ENCODE measurements at regions not wholly inside any gene's neighbourhood (a gene's known extent, or its start where the extent isn't known, plus 50 kb on each side); places are given as distances from the start of the nearest gene placed in this dataset.

- no peaks in the 10 kb centered on the region for H3K4me1 ChIP-seq
- TF ChIP-seq CTCF (IDR thresholded peaks at IDR 0.05): no peak
- no peaks in the 10 kb centered on the region for H3K9me3 ChIP-seq
- no peak for ATAC-seq (ENCODE audit: low FRiP score in 2 of 2)
- no peaks in the 10 kb centered on the region for H3K36me3 ChIP-seq
- no peak overlapping the region for H3K27ac ChIP-seq
- DNase-seq: no peak
- H3K4me3 ChIP-seq: no peak overlapping the region
- H3K27me3 ChIP-seq: no peaks in the 10 kb centered on the region
Measured at GRCh38 chr4:137131201-137131600, 401.1 kb downstream of the PCDH18 start.

- Histone ChIP-seq H3K27ac (no peak overlapping the region), H3K36me3 (no peaks in the 10 kb centered on the region), H3K27me3 (no peaks in the 10 kb centered on the region), H3K9me3 (no peaks in the 10 kb centered on the region), H3K4me3 (no peak overlapping the region), H3K4me1 (no peaks in the 10 kb centered on the region)
- WGBS, 2 donors: 86 to 89% methylated on average over 1 of the region's 1 CpG
- ATAC-seq (ENCODE audit: low FRiP score in 2 of 2) (no peak), DNase-seq (no peak)
- TF ChIP-seq CTCF (IDR thresholded peaks at IDR 0.05): no peak
- TF ChIP-seq POLR2A (IDR thresholded peaks at IDR 0.05): no peak
- TF ChIP-seq POLR2AphosphoS5 (IDR thresholded peaks at IDR 0.05): no peak
- no peak for TF ChIP-seq EP300 (IDR thresholded peaks at IDR 0.05)
Measured at GRCh38 chr4:137129845-137130244, 402.4 kb downstream of the PCDH18 start.

- no peaks in the 10 kb centered on the region for H3K36me3 ChIP-seq
- H3K27me3 ChIP-seq: no peaks in the 10 kb centered on the region
- no peak for TF ChIP-seq POLR2A (IDR thresholded peaks at IDR 0.05)
- no peak for TF ChIP-seq POLR2AphosphoS5 (IDR thresholded peaks at IDR 0.05)
- H3K4me3 ChIP-seq: no peak overlapping the region
- no peaks in the 10 kb centered on the region for H3K9me3 ChIP-seq
- 59 to 64% methylated on average over 3 of the region's 3 CpGs for WGBS, 2 donors
- ATAC-seq (ENCODE audit: low FRiP score in 2 of 2) (no peak), DNase-seq (no peak)
- H3K27ac ChIP-seq: no peak overlapping the region
- H3K4me1 ChIP-seq: no peaks in the 10 kb centered on the region
Measured at GRCh38 chr4:137129441-137129840, 402.9 kb downstream of the PCDH18 start.

- Histone ChIP-seq H3K36me3 (no peaks in the 10 kb centered on the region), H3K27me3 (no peaks in the 10 kb centered on the region), H3K4me1 (no peaks in the 10 kb centered on the region), H3K9me3 (no peaks in the 10 kb centered on the region), H3K27ac (no peak overlapping the region), H3K4me3 (peak overlapping the region in 2 of 4 donors; percentile 28 to 30)
- TF ChIP-seq EP300 (IDR thresholded peaks at IDR 0.05) (no peak), POLR2AphosphoS5 (IDR thresholded peaks at IDR 0.05) (no peak), CTCF (IDR thresholded peaks at IDR 0.05) (no peak), POLR2A (IDR thresholded peaks at IDR 0.05) (no peak)
- 49 to 63% methylated on average over 3 of the region's 3 CpGs for whole genome bisulfite sequencing, 2 donors
- peak in 1 of 2 donors; percentile 42 for ATAC-seq (ENCODE audit: low FRiP score in 2 of 2)
- no peak for DNase-seq
Measured at GRCh38 chr4:137125011-137125410, 407.3 kb downstream of the PCDH18 start.

GRCh38 chr4:137124278-137124932 lies 407.9 kb downstream of the PCDH18 start:
- no peak overlapping the region for H3K27ac ChIP-seq
- 40 to 57% methylated on average over 5 of the region's 5 CpGs for WGBS, 2 donors
- ATAC-seq (ENCODE audit: low FRiP score in 2 of 2): peak; percentile 53 to 95
- TF ChIP-seq CTCF (IDR thresholded peaks at IDR 0.05) (peak in 5 of 6 experiments; percentile 27 to 59 (median 50)), EP300 (IDR thresholded peaks at IDR 0.05) (no peak), POLR2AphosphoS5 (IDR thresholded peaks at IDR 0.05) (no peak), POLR2A (IDR thresholded peaks at IDR 0.05) (no peak)
- no peaks in the 10 kb centered on the region for H3K36me3 ChIP-seq
- peak overlapping the region in 2 of 4 donors; percentile 28 to 30 for H3K4me3 ChIP-seq
- no peaks in the 10 kb centered on the region for H3K9me3 ChIP-seq
- H3K27me3 ChIP-seq: no peaks in the 10 kb centered on the region
- no peaks in the 10 kb centered on the region for H3K4me1 ChIP-seq
- no peak for DNase-seq
